HL-60 (cell line): ENCODE measurements at regions not wholly inside any gene's neighbourhood (a gene's known extent, or its start where the extent isn't known, plus 50 kb on each side); places are given as distances from the start of the nearest gene placed in this dataset.

Experiments
- DNase-seq, 2 experiments: peaks; one replicate each; pipeline ENCODE4 v3.0.0-alpha.2; 2010 to 2020; ENCODE audit warnings: low read depth in 1 of 2, low spot score in 1 of 2
- H3K27ac ChIP-seq: fragments of 250-450 bp; sonication (Bioruptor Pico); replicated peaks from 2 replicates; pipeline ENCODE4 v1.5.1; 2020; ENCODE audit warnings: mild to moderate bottlenecking, moderate library complexity
- H3K27me3 ChIP-seq: fragments of 250-450 bp; sonication (Bioruptor Pico); 2 replicates; pipeline ENCODE4 v1.5.1; 2021; ENCODE audit warnings: mild to moderate bottlenecking, moderate library complexity; ENCODE audit not compliant: insufficient read depth, poor library complexity, severe bottlenecking
- H3K4me3 ChIP-seq: replicated peaks from 2 replicates; pipeline ENCODE4 v1.5.1; 2011; ENCODE audit warnings: mild to moderate bottlenecking, control low read depth, low read length; ENCODE audit not compliant: insufficient read depth
- CTCF ChIP-seq: IDR thresholded peaks from one replicate; pipeline ENCODE4 v1.5.1; 2011; ENCODE audit warnings: low read length, control low read depth, inconsistent platforms; ENCODE audit not compliant: insufficient read depth
- GABPA ChIP-seq: IDR thresholded peaks from 2 replicates; pipeline ENCODE4 v1.6.1; 2012; ENCODE audit warnings: low read depth
- POLR2AphosphoS5 ChIP-seq: IDR thresholded peaks from 2 replicates; pipeline ENCODE4 v1.6.1; 2012; ENCODE audit warnings: low read depth
- REST ChIP-seq: IDR thresholded peaks from 2 replicates; pipeline ENCODE4 v1.6.1; 2012; ENCODE audit warnings: low read depth; ENCODE audit not compliant: insufficient replicate concordance
- SPI1 ChIP-seq: IDR thresholded peaks from 2 replicates; pipeline ENCODE4 v1.6.1; 2012; ENCODE audit warnings: low read depth, mild to moderate bottlenecking, borderline replicate concordance

GRCh38 chr15:91782221-91782620, 71.3 kb upstream of the SLCO3A1 start:
- no peak overlapping the region for H3K27ac ChIP-seq
- DNase-seq, result peak in 1 of 2 experiments; percentile 18
- TF ChIP-seq CTCF (no peak), SPI1 (no peak), REST (no peak), GABPA (no peak), POLR2AphosphoS5 (no peak)
- H3K27me3 ChIP-seq, result no peaks in the 10 kb centered on the region
- H3K4me3 ChIP-seq, result no peak overlapping the region

DNA sequence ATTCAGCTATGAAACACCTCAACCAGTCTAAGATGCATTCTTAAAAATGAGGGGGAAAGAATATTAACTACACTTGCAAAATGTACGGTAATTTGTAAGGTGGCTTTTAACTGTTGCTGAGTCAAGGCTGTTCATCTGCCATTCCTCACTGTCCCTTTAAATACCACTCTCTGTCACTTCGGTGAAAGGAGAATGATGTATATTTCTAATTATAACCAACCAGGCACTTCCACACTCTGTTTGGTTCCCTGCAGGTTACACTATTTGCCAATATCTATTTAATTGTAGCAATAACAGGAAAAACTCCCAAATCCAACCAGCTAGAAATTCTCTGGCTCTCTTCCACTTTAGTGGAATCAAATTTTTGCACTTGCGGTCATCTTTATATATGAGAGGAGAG, 70.5 kb upstream of the SLCO3A1 start:
- TF ChIP-seq SPI1 (no peak), GABPA (no peak), POLR2AphosphoS5 (no peak), REST (no peak), CTCF (no peak)
- Histone ChIP-seq H3K27ac (no peak overlapping the region), H3K4me3 (no peak overlapping the region), H3K27me3 (no peaks in the 10 kb centered on the region)
- no peak for DNase-seq

DNA sequence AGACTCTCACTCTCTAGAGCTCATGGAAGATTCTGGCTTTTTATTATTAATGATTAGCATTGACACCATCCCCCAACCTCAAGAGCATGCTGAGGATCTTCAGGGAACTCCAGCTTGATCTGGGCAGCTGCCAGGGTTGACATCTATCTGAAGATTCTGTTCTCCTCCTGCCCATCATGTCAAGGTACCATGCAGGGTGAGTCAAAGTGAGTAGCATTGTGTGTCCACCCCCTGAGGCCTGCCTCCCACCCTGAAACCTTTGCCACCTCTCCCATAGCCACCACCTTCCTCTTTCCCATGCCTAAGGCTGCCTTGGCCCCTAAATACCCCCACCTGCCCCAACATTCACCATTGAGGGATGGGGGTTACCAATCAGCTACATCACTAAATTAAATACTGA, 70.1 kb upstream of the SLCO3A1 start:
- TF ChIP-seq GABPA, result no peak
- TF ChIP-seq SPI1, result no peak
- no peak for TF ChIP-seq CTCF
- TF ChIP-seq POLR2AphosphoS5, result no peak
- no peak for TF ChIP-seq REST
- DNase-seq, result no peak

More for the DNA sequence above, 70.1 kb upstream of the SLCO3A1 start:
- Histone ChIP-seq H3K27ac (no peak overlapping the region), H3K4me3 (no peak overlapping the region), H3K27me3 (no peaks in the 10 kb centered on the region)
